ENCODE measurements at regions not wholly inside any gene's neighbourhood (a gene's known extent, or its start where the extent isn't known, plus 50 kb on each side); places are given as distances from the start of the nearest gene placed in this dataset.
"Not testable (repeated sequence)": the region's sequence is repeated elsewhere in the genome, so short reads cannot be mapped to it uniquely, and the experiment has no call there.

DNA sequence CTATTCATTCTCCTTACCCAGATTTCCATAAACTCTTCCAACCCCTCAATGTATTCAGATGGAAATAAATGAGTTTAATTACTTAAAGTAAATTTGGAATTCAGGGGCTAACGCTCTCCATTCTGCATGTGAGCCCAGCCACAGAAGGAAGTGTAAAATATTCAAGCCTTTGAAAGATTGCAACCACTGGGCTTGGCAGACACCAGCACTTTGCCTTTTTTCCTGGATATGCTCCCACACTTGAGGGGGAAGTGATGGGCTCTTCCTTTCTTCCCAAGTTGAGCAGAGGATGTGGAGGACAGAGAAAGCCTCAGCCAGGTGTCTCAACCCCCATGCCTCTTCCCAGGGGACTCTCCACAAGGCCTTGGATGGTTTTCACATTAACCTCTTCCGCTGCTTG is 825.1 kb upstream of the EEF2KMT start:
- DNase-seq, result no peak

- no peak for DNase-seq
Observed at GRCh38 chr16:5918567-5919130, 821.1 kb upstream of the EEF2KMT start.

DNA sequence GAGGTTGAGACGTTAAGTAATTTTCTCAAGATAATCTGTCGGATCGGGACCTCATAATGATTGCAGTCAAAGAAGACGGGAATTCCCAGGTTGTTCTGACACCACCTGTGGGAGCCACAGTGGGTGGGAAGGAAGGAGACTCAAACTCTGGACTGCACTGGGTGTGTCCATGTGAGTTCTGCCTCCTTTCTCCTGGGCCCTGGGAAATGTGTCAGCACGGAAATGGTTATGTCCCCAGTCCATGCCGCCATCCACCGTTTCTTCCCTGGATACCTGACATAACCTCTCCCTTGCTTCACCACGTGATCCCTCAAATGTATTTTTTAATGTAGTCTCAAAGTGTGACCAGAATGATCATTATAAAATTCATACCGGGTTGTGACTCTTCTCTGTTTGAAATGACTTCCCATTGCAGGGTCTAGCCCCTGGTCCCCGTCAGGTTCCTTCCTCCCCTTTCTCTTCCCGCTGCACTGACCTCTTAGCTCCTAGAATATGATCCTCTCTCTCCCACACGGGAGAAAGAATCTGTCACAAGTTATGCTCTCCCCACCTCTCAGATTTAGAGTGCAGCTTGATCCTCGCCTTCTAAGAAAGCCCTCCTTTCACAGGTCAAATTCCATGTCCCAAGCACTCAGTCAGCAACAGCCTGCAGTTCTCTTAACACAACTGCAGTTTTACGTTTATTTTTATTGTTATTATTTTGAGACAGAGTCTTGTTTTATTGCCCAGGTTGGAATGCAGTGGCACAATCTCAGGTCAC is 820.0 kb upstream of the EEF2KMT start:
- DNase-seq, result no peak

DNA sequence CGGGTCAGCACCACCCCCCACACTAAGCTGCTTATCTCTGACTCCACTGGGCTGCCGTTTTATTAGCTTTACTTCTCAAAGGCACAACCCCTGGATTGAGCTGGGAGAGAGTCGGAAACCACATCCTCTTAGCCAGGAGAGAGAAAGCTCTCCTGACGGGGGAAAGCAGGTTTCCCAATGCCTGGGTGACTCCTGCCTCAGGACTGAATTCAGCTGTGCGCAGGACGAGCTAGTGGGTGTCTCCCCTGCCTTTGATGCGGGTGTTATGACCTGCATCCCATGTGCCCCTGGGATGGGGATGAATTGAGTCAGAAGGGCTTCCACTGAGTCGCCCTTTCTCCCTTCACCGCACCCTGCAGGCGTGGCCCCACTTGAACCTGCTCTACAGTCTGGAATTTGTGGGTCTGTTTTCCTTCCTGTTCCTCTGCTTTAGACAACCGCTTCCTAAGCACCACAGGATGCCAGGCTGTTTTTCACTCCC is 819.2 kb upstream of the EEF2KMT start:
- DNase-seq, result no peak

- DNase-seq, result no peak
Observed at GRCh38 chr16:5911241-5911640, 813.6 kb upstream of the EEF2KMT start.

GRCh38 chr16:5909556-5909955 is 812.0 kb upstream of the EEF2KMT start:
- not testable (repeated sequence) for DNase-seq

- DNase-seq, result no peak
Observed at GRCh38 chr16:5907544-5907943, 809.9 kb upstream of the EEF2KMT start.

GRCh38 chr16:5906351-5906750 is 808.8 kb upstream of the EEF2KMT start:
- DNase-seq, result no peak

DNA sequence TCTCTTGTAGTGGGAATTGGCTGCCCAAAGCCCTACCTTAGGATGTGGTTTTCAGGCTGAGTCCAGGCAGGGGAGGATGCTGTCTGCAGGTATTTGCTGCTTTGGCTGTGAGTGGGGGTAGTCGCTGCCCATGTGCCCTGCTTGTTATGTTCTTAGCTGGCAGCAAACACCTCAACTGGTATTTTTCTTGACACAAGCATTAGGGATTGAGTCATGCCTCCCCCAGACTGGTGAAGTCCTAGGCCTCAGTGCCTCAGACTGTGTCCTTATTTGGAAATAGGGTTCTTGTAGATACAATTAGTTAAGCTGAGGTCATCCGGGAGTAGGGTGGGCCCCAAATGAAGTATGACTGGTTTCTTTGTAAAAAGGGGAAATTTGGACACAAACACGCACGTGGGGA is 808.3 kb upstream of the EEF2KMT start:
- DNase-seq, result no peak

GRCh38 chr16:5903832-5904231 is 806.2 kb upstream of the EEF2KMT start:
- DNase-seq, result no peak

GRCh38 chr16:5903153-5903552 is 805.6 kb upstream of the EEF2KMT start:
- no peak for DNase-seq

DNA sequence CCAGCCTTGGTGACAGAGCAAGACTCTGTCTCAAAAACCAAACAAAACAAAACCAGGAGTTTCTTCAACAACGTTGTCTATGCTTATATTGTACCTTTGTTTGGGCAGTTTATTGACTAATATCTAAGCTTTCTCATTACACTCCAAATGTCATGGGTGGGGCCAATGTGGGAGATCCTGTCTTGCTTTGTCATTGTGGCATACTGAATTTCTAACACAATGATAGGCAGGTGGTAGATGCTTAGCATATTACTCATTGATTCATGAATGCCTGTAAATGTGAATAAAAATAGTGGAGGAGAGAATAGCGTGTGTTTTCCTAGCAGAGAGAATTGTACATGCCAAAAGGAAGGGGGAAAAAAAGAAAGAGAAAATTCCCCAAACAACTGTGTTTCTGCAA is 802.5 kb upstream of the EEF2KMT start:
- no peak for DNase-seq

- DNase-seq, result no peak
Observed at GRCh38 chr16:5895976-5896375, 798.4 kb upstream of the EEF2KMT start.

DNA sequence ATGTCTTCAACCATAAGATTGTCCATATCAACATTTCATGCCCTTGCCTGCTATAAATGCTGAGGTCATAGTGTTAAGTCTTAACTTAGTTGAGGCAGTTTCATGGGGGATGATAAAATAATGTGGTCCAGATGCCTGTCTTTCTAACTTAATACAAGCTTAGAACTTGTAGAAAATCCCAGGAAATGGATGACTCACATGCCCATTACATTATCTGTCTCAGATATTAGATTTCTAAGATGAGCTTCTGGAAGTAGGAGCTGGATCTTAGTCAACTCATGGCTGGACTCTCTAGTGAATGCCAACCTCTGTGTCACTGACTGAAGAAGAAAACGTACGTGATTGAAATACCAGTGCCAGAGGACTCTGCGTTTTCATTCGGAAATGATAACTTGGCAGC is 797.5 kb upstream of the EEF2KMT start:
- DNase-seq, result no peak

GRCh38 chr16:5891296-5891695 is 793.7 kb upstream of the EEF2KMT start:
- DNase-seq, result no peak

- DNase-seq, result no peak
Observed at GRCh38 chr16:5885521-5885920, 787.9 kb upstream of the EEF2KMT start.

DNA sequence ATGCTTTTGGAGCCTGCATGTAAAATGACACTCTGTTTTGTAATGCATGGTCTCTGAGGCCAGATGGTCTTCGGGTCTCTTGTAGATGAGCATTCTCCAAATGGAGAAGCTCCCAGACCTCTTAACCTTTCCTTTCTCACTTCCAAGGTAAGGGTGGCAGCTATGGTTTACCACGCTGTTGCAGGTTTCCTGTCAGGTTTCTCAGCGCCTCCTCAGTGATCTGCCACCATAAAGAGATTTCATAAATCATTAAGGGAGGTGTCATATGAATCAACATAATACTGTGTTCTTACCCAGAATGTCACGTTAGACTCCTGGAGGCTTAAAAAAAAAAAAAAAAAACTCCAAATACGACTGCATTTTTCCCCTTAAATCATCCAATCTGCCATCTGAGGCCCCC is 787.4 kb upstream of the EEF2KMT start:
- no peak for DNase-seq

GRCh38 chr16:5884339-5884738 is 786.7 kb upstream of the EEF2KMT start:
- no peak for DNase-seq

GRCh38 chr16:5882087-5882640 is 784.6 kb upstream of the EEF2KMT start:
- no peak for DNase-seq

DNA sequence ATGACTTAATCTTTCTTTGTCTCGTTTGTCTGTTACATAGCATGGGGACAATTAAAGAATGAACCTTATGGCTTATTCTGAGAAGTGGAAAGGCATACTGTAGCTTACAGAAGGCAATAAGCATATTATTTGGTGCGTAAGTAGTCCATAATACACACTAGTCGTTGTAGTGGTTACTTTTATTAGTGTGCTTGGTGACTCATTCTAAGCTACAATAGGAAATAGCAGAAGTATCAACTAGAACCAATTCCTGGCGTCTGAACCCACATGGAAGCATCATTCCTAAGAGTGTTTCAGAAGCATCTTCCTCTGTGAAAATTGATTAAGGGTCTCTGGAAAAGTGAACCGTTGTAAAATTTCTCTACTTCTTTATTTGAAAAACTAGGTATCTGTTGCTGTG is 777.8 kb upstream of the EEF2KMT start:
- DNase-seq, result no peak

DNA sequence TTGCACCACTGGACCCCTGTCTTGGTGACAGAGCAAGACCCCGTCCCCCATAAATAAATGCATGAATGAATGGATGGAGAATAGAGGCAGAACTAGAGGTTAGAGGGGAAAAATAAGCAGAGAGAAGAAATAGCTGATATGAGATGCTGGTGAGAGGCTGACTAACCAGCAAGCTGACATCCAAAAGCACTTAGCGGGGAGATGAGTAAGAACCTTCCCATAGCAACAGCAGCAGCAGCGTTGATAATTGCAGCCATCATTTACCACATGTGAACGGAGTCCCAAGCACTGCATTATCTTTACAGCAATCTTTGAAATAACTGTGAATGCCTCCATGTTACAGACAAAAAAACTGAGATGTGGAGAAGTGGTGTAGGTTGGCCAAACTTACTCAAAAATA is 777.3 kb upstream of the EEF2KMT start:
- DNase-seq, result no peak

- DNase-seq, result no peak
Observed at GRCh38 chr16:5873221-5873620, 775.6 kb upstream of the EEF2KMT start.

DNA sequence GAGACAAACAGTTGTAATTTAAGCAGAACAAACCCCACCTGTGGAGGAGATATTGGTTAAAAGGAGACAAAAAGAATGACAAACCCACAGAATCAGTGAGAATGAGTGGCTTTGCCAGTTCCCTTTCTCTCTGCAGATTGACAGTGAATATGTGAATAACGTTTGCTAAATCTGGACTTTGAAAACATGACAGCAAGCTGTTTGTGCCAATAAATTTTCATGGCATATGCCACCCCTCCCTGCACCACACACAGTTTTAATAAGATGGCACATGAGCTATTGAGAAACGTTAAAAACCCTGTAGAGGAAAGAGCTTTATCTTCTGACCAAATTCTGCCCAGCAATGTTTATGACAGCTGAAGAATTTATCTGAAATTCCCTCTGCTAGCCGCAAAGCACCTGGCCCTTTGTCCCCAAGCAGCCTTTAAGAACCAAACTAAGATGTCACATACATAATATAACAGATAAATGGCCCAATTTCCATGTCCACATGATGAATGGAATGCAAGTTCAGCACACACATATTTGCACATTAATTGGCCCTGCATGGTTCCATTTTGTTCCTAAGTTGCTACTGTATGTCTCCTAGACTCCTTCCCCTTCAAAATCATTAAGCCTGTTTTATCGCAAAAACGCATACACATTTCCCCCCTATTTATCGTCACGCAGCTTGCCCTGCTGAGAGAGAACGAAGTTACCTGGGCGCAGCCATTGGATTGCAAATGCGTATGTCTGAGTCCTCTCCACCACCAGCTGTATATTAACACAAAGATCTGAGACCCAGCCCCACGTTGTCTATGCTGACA is 773.5 kb upstream of the EEF2KMT start:
- no peak for DNase-seq

- no peak for DNase-seq
Observed at GRCh38 chr16:5867250-5867649, 769.7 kb upstream of the EEF2KMT start.
